Muscle of back (tissue), 3 donors: ENCODE measurements at regions not wholly inside any gene's neighbourhood (a gene's known extent, or its start where the extent isn't known, plus 50 kb on each side); places are given as distances from the start of the nearest gene placed in this dataset.
A peak's percentile ranks its signal among the peaks of the same experiment; 100 is the strongest.

Source experiments
- DNase-seq, 3 donors: peaks; one replicate each; pipeline versions ENCODE4 v3.0.0 to v3.0.0-alpha.2; 2013

DNA sequence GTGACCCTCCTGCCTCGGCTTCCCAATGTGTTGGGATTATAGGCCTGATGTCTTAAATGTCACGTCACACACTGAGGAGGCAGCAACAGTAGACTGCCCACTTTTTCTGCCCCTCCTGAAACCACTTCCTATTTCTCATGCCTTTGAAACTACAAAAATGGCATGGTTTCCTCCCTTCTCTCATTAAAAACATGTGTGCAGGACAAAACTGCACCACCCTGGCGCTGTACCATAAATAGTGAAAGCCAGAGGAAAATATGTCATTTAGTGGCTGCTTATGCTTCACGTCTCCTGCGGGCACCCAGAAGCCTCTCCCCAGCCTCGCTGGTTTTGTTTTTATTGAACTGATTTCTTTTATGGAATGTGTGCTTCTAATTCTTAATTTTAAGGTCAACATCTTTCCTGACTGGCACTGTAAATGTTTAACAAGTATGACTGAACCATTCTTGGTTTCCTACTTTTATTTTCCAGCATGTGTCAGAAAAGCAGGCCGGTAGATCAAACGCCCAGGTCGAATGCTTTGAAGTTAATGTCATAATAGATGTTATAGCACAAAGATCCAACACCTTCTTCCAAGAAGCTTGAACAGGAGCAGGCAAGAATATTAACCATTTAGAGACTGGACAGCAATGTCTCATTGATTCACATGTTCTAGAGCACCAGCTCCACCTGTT is 59.6 kb upstream of the C1orf87 start:
- DNase-seq = peak in 2 of 3 donors; percentile 43 to 89

- no peak for DNase-seq
Measured at GRCh38 chr1:60132108-60132507, 58.5 kb upstream of the C1orf87 start.

- no peak for DNase-seq
Measured at GRCh38 chr1:60130703-60131102, 57.1 kb upstream of the C1orf87 start.

- DNase-seq = no peak
Measured at GRCh38 chr1:60129911-60130310, 56.3 kb upstream of the C1orf87 start.

GRCh38 chr1:60126723-60127122 is 53.2 kb upstream of the C1orf87 start:
- DNase-seq = no peak
